H9 (cell line): ENCODE measurements at regions not wholly inside any gene's neighbourhood (a gene's known extent, or its start where the extent isn't known, plus 50 kb on each side); places are given as distances from the start of the nearest gene placed in this dataset.

Source experiments
- DNase-seq: peaks from one replicate; pipeline ENCODE4 v3.0.0-alpha.2; 2017
- H2AFZ ChIP-seq: one replicate; pipeline ENCODE4 v1.6.1; 2013; ENCODE audit warnings: mild to moderate bottlenecking, low read length, control low read depth, moderate library complexity
- H2AK5ac ChIP-seq: 2 replicates; pipeline ENCODE4 v1.6.1; 2013; ENCODE audit warnings: low read length, control low read depth, mixed read lengths; ENCODE audit not compliant: insufficient read length
- H2BK120ac ChIP-seq: one replicate; pipeline ENCODE4 v1.6.1; 2013; ENCODE audit warnings: low read depth, mild to moderate bottlenecking, low read length, control low read depth, inconsistent platforms; ENCODE audit not compliant: poor library complexity, severe bottlenecking
- H2BK12ac ChIP-seq: 2 replicates; pipeline ENCODE4 v1.6.1; 2013; ENCODE audit warnings: low read length, control low read depth, mixed read lengths, low read depth; ENCODE audit not compliant: insufficient read length
- H2BK15ac ChIP-seq: 2 replicates; pipeline ENCODE4 v1.6.1; 2013; ENCODE audit warnings: low read depth, low read length, control low read depth
- H2BK20ac ChIP-seq: one replicate; pipeline ENCODE4 v1.6.1; 2013; ENCODE audit warnings: low read depth, mild to moderate bottlenecking, low read length, control low read depth, inconsistent platforms; ENCODE audit not compliant: poor library complexity, severe bottlenecking
- H2BK5ac ChIP-seq: 2 replicates; pipeline ENCODE4 v1.6.1; 2013; ENCODE audit warnings: low read length, control low read depth, mixed read lengths; ENCODE audit not compliant: insufficient read length
- H3K14ac ChIP-seq: 2 replicates; pipeline ENCODE4 v1.6.1; 2013; ENCODE audit warnings: low read length, control low read depth; ENCODE audit not compliant: insufficient read depth
- H3K18ac ChIP-seq: 2 replicates; pipeline ENCODE4 v1.6.1; 2013; ENCODE audit warnings: low read depth, mild to moderate bottlenecking, mixed read lengths, low read length, control low read depth; ENCODE audit not compliant: insufficient read length
- H3K23ac ChIP-seq: 2 replicates; pipeline ENCODE4 v1.6.1; 2013; ENCODE audit warnings: low read length, control low read depth, mixed read lengths, low read depth; ENCODE audit not compliant: insufficient read length
- H3K23me2 ChIP-seq: 2 replicates; pipeline ENCODE4 v1.6.1; 2013; ENCODE audit warnings: low read depth, mild to moderate bottlenecking, mixed read lengths, low read length, control low read depth; ENCODE audit not compliant: insufficient read length, poor library complexity, severe bottlenecking
- H3K27ac ChIP-seq: 2 replicates; pipeline ENCODE4 v1.5.1; 2013; ENCODE audit warnings: low read length, control low read depth, mixed read lengths, low read depth; ENCODE audit not compliant: insufficient read length
- H3K27me3 ChIP-seq: 2 replicates; pipeline ENCODE4 v1.6.1; 2013; ENCODE audit warnings: low read length, control low read depth, inconsistent platforms; ENCODE audit not compliant: insufficient read depth
- H3K4ac ChIP-seq: 2 replicates; pipeline ENCODE4 v1.6.1; 2013; ENCODE audit warnings: low read depth, mild to moderate bottlenecking, control low read depth, inconsistent platforms, low read length, moderate library complexity
- H3K4me1 ChIP-seq: 2 replicates; pipeline ENCODE4 v1.6.1; 2013; ENCODE audit warnings: low read length, control low read depth, inconsistent platforms; ENCODE audit not compliant: insufficient read depth
- H3K4me2 ChIP-seq: 2 replicates; pipeline ENCODE4 v1.6.1; 2013; ENCODE audit warnings: low read length, control low read depth, mixed read lengths; ENCODE audit not compliant: insufficient read length, insufficient read depth
- H3K56ac ChIP-seq: 2 replicates; pipeline ENCODE4 v1.6.1; 2013; ENCODE audit warnings: low read depth, mild to moderate bottlenecking, mixed read lengths, low read length, control low read depth; ENCODE audit not compliant: insufficient read length
- H3K79me1 ChIP-seq: 2 replicates; pipeline ENCODE4 v1.6.1; 2013; ENCODE audit warnings: low read depth, mild to moderate bottlenecking, moderate library complexity, low read length, control low read depth, inconsistent platforms; ENCODE audit not compliant: insufficient read depth, poor library complexity, severe bottlenecking
- H3K79me2 ChIP-seq: 2 replicates; pipeline ENCODE4 v1.6.1; 2013; ENCODE audit warnings: low read length, control low read depth, inconsistent platforms; ENCODE audit not compliant: insufficient read depth
- H3K9ac ChIP-seq: 2 replicates; pipeline ENCODE4 v1.6.1; 2013; ENCODE audit warnings: low read length, control low read depth, mixed read lengths; ENCODE audit not compliant: insufficient read length; ENCODE audit errors: extremely low read depth
- H3K9me3 ChIP-seq: one replicate; pipeline ENCODE4 v1.6.1; 2013; ENCODE audit warnings: low read depth, low read length, inconsistent platforms; ENCODE audit not compliant: control insufficient read depth
- H3T11ph ChIP-seq: one replicate; pipeline ENCODE4 v1.6.1; 2013; ENCODE audit warnings: mild to moderate bottlenecking, low read length, control low read depth, inconsistent platforms
- H4K20me1 ChIP-seq: one replicate; pipeline ENCODE4 v1.6.1; 2013; ENCODE audit not compliant: control insufficient read depth, insufficient read length, insufficient read depth
- H4K5ac ChIP-seq: 2 replicates; pipeline ENCODE4 v1.6.1; 2013; ENCODE audit warnings: low read depth, mild to moderate bottlenecking, mixed read lengths, low read length, control low read depth; ENCODE audit not compliant: insufficient read length
- H4K8ac ChIP-seq: replicated peaks from 2 replicates; pipeline ENCODE4 v1.6.1; 2013; ENCODE audit warnings: low read length, control low read depth, mixed read lengths, low read depth; ENCODE audit not compliant: insufficient read length
- H4K91ac ChIP-seq: 2 replicates; pipeline ENCODE4 v1.6.1; 2013; ENCODE audit warnings: low read depth, mild to moderate bottlenecking, moderate library complexity, mixed read lengths, low read length, control low read depth; ENCODE audit not compliant: insufficient read length
- H3K27ac Mint-ChIP-seq, 3 experiments: 2 replicates in 2 of 3; 3 replicates in 1 of 3; pipeline ENCODE4 v1.8.0; 2020 to 2021; ENCODE audit warnings: mixed read lengths in 3 of 3, mild to moderate bottlenecking in 1 of 3, moderate library complexity in 1 of 3
- H3K27me3 Mint-ChIP-seq: 2 replicates; pipeline ENCODE4 v1.8.0; 2021; ENCODE audit warnings: low read depth, mild to moderate bottlenecking, moderate library complexity, mixed read lengths
- H3K36me3 Mint-ChIP-seq, 3 experiments: 2 replicates in 2 of 3; 3 replicates in 1 of 3; pipeline ENCODE4 v1.8.0; 2020 to 2021; ENCODE audit warnings: low read depth in 3 of 3, mixed read lengths in 3 of 3; ENCODE audit not compliant: insufficient read depth in 1 of 3
- H3K4me1 Mint-ChIP-seq, 2 experiments: 2 replicates each; pipeline ENCODE4 v1.8.0; 2020; ENCODE audit warnings: mixed read lengths in 2 of 2
- H3K4me3 Mint-ChIP-seq, 2 experiments: 2 replicates in 1 of 2; 3 replicates in 1 of 2; pipeline ENCODE4 v1.8.0; 2020 to 2021; ENCODE audit warnings: mild to moderate bottlenecking in 2 of 2, mixed read lengths in 2 of 2, moderate library complexity in 1 of 2
- H3K9me3 Mint-ChIP-seq, 2 experiments: 2 replicates in 1 of 2; 3 replicates in 1 of 2; pipeline ENCODE4 v1.8.0; 2020; ENCODE audit warnings: mild to moderate bottlenecking in 2 of 2, mixed read lengths in 2 of 2, moderate library complexity in 1 of 2
- CTCF ChIP-seq: fragments of 200-600 bp; sonication (generic); conservative IDR thresholded peaks from 3 replicates; pipeline ENCODE4 v1.8.0; 2021; ENCODE audit warnings: antibody characterized with exemption, mild to moderate bottlenecking
- WGBS: extraction: QIAGEN DNeasy Blood & Tissue Kit; methylation state at CpG from one replicate; pipeline ENCODE4 v1.1.7; 2013; ENCODE audit warnings: missing lambda C conversion rate, low lambda C conversion rate, mixed read lengths; ENCODE audit not compliant: insufficient read length; ENCODE audit errors: extremely low coverage; 5-methylcytosine and 5-hydroxymethylcytosine counted together

- no peaks in the 10 kb centered on the region for H3K27me3 ChIP-seq
- Mint-ChIP-seq H3K4me3 (no peak overlapping the region), H3K27ac (no peak overlapping the region), H3K4me1 (no peaks in the 10 kb centered on the region), H3K9me3 (peaks cover 48 to 52% of the 10 kb centered on the region in 2 experiments), H3K27me3 (no peaks in the 10 kb centered on the region; the same call in 1 of the 2 replicates), H3K36me3 (peaks cover 21 to 54% (median 41%) of the 10 kb centered on the region in 3 experiments)
- H3K23me2 ChIP-seq, result no peaks in the 10 kb centered on the region
- H4K5ac ChIP-seq, result no peak overlapping the region
- H2BK120ac ChIP-seq, result no peak overlapping the region
- no peaks in the 10 kb centered on the region for H3K79me2 ChIP-seq
- H3K4me1 ChIP-seq, result no peaks in the 10 kb centered on the region
- no peak overlapping the region for H4K91ac ChIP-seq
- no peak for TF ChIP-seq CTCF
- no peak overlapping the region for H2BK5ac ChIP-seq
- no peak overlapping the region for H3K27ac ChIP-seq
- no peak for DNase-seq
- H3K4me2 ChIP-seq, result no peak overlapping the region
- H3K4ac ChIP-seq, result no peak overlapping the region
- H2AFZ ChIP-seq, result no peak overlapping the region
- H3K18ac ChIP-seq, result no peak overlapping the region
- H4K20me1 ChIP-seq, result no peaks in the 10 kb centered on the region
- H3K56ac ChIP-seq, result no peak overlapping the region
- no peak overlapping the region for H4K8ac ChIP-seq
- H3K79me1 ChIP-seq, result no peaks in the 10 kb centered on the region
- H3T11ph ChIP-seq, result no peak overlapping the region
- WGBS, result no CpG with 5 or more reads among the region's 2 CpGs
- H3K23ac ChIP-seq, result no peak overlapping the region
- no peak overlapping the region for H2BK20ac ChIP-seq
- peaks cover 22% of the 10 kb centered on the region for H3K9me3 ChIP-seq
- no peak overlapping the region for H2BK12ac ChIP-seq
- H2BK15ac ChIP-seq, result no peak overlapping the region
- H2AK5ac ChIP-seq, result no peak overlapping the region
- no peak overlapping the region for H3K14ac ChIP-seq
- no peak overlapping the region for H3K9ac ChIP-seq
Measured at GRCh38 chr5:164132358-164132757, 626.9 kb downstream of the MAT2B start.
